NCI-H460 (cell line): ENCODE measurements at regions not wholly inside any gene's neighbourhood (a gene's known extent, or its start where the extent isn't known, plus 50 kb on each side); places are given as distances from the start of the nearest gene placed in this dataset.
"Not testable (repeated sequence)": the region's sequence is repeated elsewhere in the genome, so short reads cannot be mapped to it uniquely, and the experiment has no call there.

Experiments
- DNase-seq: peaks from one replicate; pipeline ENCODE4 v3.0.0-alpha.2; 2016; ENCODE audit warnings: low read depth; ENCODE audit errors: extremely low read depth

- DNase-seq: no peak
Observed at GRCh38 chr1:213521206-213521605, 466.6 kb upstream of the PROX1 start.

DNA sequence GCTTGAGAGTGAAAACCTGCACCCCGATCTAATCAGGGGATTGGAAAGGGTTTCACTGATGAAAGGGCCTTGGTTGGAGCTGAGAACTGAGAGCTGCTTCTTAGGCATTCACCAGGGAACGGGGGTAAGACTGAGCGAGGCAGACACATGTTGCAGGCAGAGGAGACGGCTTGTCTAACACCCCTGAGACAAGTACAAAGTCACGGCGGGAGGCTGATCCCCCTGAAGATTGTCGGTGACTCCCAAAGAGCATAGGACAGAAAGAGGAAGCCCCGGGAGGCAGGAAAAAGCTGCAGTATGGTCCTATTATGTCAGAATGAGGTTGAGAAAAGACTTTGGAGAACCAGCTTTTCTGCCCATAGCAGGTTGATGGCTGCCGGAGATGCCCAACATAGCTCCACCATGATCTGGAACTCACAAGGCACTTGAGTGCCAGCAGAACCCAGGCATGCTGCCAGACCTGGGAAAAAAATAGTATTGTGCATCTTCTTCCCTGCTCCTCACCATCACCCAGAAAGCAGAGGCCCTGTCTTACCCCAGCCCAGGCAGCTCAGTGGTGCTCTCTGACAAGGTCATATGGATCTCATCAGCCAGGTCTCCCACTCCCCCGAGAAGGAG, 463.9 kb upstream of the PROX1 start:
- DNase-seq: no peak

GRCh38 chr1:213526306-213526705, 461.5 kb upstream of the PROX1 start:
- no peak for DNase-seq

GRCh38 chr1:213530611-213531320, 457.0 kb upstream of the PROX1 start:
- DNase-seq: no peak

DNA sequence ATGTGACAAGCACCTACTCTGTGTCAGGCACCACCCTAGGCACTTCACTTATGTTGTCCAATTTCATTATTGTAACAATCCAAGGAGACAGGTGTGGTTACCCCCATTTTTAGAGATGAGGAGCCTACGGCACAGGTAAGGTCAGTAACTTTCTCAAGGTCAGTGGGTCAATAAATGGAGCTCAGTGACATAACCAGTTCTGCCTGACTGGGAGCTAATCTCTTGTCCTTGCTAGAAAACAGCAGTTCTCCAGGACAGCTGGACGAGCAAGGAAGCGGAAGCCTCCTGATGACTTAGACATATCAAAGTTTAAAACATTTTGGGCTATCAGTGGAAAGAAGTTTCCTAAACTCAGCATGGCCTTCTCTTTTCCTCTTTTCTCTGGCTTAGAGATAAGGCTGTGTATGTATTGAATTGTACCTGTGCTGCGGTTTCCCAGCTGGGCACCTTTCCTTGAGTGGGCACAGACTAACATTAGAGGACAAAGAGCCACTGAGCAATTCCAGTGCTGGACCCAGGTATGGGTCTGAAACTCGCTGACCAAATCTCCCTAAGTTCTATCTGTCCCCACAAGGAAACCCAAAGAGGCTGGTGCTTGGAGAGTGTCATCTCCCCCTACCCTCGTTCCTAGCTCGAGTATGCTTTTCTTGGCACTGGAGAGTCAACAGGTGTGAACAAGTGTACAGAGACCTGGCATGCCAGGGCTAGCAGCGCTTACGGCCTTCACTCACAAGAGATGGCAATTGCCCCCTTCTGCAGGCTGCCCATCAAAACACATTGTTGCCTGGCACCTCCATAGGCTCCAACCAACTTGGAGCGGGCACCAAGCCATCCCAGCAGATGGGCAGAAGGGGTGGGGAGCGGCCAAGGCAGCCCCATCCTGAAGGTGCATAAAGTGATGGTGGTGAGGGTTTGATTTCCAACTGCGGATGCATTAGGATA, 456.1 kb upstream of the PROX1 start:
- no peak for DNase-seq

DNA sequence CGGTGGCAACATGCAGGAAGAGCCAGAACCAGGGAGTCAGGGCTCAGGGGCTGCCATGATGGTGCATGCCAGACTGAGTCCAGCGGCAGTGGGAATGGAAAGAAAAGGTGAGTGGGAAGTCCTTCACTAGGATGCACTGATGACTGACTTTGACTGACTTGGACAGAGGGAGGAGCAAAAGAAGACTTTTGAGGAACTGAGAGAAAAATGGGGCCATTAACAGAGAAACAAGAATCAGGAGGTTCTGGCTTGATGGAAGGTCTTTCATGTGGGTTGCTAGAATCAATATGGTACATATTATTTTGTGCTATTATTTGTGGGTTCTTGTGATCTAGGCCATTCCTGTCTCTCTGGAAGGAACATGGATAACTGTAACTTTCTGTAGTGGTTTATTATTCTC, 454.6 kb upstream of the PROX1 start:
- DNase-seq: no peak

DNA sequence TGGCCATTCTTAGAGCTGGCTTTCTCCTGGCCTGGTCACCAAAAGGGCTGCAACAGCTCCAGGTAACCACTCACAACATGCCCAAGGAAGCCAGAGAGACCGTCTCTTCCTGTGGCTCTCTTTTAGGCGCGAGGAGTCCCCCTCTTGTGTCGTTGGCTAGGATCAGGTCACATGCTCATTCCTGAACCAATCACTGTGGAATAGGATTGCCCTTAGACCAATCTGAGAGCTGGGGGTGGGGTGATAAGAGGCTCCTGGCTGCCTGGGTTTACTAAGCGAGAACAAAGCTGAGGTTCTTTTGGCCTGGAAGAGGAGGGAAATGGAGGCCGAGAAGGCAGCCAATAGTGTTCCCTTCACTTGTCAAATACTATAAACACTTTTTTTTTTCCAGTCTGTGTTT, 452.1 kb upstream of the PROX1 start:
- no peak for DNase-seq

GRCh38 chr1:213538251-213538650, 449.5 kb upstream of the PROX1 start:
- no peak for DNase-seq

DNA sequence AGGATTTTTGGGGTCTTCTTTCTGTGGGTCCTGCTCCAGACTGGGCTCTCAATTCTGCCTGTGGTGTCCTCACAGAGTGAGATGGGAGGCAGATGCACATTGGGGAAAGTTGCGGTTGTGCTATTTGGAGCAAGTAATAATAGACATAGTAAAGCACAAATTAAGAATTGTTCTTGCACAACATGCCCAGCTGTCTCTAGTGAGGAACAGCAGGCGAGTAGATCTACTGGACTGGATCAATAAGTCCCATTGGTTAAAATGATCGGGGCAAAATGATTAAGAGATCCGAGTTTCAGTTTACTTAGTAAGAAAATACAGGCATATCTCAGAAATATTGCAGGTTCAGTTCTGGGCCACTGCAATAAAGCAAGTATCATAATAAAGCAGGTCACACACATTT, 448.3 kb upstream of the PROX1 start:
- no peak for DNase-seq

GRCh38 chr1:213541641-213542040, 446.1 kb upstream of the PROX1 start:
- no peak for DNase-seq

DNA sequence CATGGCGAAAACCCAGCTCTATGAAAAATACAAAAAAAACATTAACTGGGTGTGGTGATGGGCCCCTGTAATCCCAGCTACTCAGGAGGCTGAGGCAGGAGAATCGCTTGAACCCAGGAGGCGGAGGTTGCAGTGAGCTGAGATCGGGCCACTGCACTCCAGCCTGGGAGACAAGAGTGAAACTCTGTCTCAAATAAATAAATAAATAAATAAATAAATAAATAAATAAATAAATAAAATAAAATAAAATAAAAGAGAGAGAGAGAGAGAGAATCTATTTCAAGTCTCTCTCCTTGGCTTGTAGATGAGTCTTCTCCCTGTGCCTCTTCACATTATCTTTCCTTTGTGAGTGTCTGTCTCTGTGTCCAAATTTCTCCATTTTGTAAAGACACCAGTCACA, 442.6 kb upstream of the PROX1 start:
- not testable (repeated sequence) for DNase-seq

DNA sequence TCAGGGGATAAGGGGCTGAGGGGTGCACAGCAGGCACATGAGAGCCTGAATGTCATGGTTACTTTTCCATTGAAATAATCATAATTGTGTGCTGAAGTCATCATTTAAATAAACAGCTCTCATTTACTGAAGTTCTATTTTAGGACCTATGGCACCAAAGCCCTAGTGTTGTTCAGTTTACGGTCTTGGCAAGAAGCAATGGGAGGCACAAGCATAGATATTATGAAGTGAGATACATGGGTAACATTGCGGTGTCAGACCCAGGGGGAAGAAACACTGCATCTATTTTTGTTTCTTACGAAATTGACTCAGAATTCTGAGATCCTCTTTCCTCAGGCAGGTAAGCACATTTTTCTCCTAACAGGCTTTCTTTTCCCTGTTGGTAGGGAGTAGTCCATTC, 437.8 kb upstream of the PROX1 start:
- DNase-seq: no peak

GRCh38 chr1:213550804-213551203, 437.0 kb upstream of the PROX1 start:
- no peak for DNase-seq

- peak; percentile 6 for DNase-seq
Observed at GRCh38 chr1:213552045-213552444, 435.7 kb upstream of the PROX1 start.

GRCh38 chr1:213560226-213560625, 427.5 kb upstream of the PROX1 start:
- no peak for DNase-seq

GRCh38 chr1:213561870-213562269, 425.9 kb upstream of the PROX1 start:
- DNase-seq: no peak

DNA sequence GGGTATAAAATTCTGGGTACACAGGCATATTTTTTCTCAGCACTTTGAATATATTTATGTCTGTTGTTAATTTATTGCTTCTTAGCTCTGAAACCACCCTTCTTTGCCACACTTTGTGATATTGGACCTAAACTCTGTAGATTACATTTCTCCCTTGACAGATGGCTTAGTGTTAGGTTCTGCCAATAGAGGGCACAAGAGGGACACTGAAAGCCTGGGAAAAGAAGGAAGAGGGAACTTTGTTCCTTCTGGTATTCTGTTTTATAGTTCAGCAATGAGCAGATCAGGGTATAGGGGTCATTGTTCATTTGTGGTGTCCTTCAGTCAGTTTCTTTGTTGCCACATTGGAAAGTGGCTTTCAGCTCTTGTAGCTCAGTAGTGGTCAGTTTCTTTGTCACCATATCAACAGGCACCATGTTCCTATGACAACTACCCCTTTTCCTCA, 423.5 kb upstream of the PROX1 start:
- DNase-seq: peak; percentile 36

GRCh38 chr1:213568929-213569815, 418.6 kb upstream of the PROX1 start:
- no peak for DNase-seq

DNA sequence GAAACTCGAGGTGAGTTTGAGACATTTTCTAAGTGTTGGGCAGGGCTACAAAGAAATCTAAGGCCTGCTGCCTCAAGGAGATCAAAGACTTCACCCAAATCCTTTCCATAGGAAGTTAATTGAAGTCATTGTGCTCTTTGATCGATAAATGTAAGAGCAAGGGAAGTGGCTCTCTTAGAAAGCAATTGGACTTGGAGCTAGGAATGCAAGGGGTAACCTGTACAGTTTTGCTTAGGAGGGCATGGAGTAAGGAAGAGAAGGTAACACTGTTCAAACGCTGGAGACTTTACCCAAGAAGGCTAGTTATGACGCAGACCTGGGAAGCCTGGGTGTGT, 418.0 kb upstream of the PROX1 start:
- no peak for DNase-seq

DNA sequence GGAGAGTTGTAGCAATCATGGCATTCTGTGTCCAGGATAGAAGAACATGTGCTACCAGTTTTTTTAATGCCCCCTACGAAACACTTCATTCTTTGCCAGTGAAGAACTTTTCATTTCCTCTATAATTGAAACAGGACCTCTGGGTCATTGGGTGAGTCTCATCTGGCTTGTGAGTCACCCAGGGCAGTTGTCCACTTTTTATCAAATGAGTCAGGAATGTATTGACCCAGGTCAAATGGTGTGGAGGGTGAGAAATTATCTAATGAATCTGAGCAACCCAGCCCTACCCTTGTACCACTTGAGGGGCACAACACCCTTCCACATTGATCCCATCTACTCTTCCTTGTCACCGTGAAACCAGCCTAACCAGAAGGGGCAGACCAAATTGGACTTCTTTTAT, 417.3 kb upstream of the PROX1 start:
- DNase-seq: no peak

DNA sequence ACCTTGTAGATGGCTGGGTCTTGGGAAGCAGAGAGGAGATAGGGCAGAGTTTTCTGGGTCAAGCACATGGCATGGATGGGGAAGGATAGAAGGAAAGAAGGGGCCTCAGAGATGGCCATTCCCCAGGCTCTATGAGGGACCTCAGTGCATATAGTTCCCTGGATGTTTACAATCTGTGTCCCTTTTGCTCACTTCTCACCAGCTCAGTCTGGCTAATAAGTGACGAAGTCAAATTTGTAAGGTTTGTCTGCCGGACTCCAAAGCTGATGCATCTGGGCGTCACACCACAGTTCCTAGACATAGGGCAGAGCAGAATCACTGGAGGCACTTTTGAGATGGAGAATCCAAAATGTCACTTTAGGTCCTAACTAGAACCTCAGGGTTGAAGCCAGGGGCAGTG, 416.4 kb upstream of the PROX1 start:
- no peak for DNase-seq
